ENCODE measurements at regions not wholly inside any gene's neighbourhood (a gene's known extent, or its start where the extent isn't known, plus 50 kb on each side); places are given as distances from the start of the nearest gene placed in this dataset.

DNA sequence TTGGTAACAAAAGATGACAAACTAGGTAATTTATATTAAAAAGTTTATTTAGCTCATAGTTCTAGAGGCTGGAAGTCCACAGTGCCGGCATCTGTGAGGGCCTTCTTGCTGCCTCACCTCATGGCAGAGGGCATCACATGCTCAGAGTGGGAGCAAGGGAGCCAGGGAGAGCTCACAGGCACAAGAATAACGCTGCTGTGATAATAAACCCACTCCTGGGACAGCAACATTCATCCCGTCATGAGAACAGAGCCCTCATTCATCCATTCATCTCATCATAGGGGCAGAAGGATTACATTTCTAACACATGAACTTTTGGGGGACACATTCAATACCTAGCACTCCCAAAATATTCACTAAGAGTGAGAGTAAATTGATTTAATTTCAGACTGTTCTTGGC, 170.6 kb upstream of the AKR1E2 start:
- peaks cover 0 to 10% (median 0%) of the 10 kb centered on the region in 4 donors for H3K4me1 ChIP-seq
- WGBS, 2 donors (ENCODE audit: low coverage in 1 of 2): 83% methylated on average over 3 of the region's 3 CpGs; no CpG with 5 or more reads in 1 of the 2 donors
- H3K9me3 ChIP-seq: no peaks in the 10 kb centered on the region
- in situ Hi-C loops (cut with MboI; ENCODE audit: low pct_ligation_motif_present in 1 of 4, low pct_unique_long_range_greater_than_20kb in 1 of 4, low sequenced_read_pairs in 3 of 4) (loop anchor here (25.0 kb wide), 3 partner anchors 593 to 1418 kb away; partner anchors contain the start of gene KLF6 (in 1 of the 4)), intact Hi-C loops (cut with DNase I; ENCODE audit: low total_unique reads) (loop anchor here (5.0 kb wide), 1 partner anchor 773 kb away; no protein-coding TSS in a partner anchor)
- no peaks in the 10 kb centered on the region for H3K27me3 ChIP-seq
- H3K27ac ChIP-seq: no peak overlapping the region
- no peak for DNase-seq
- no peak overlapping the region for H3K4me3 ChIP-seq
- H3K36me3 ChIP-seq: no peaks in the 10 kb centered on the region
- TF ChIP-seq POLR2A (IDR thresholded peaks at IDR 0.05) (no peak), EP300 (IDR thresholded peaks at IDR 0.05; ENCODE audit: low read depth) (no peak), POLR2AphosphoS5 (IDR thresholded peaks at IDR 0.05) (no peak)
- TF ChIP-seq, protein P1, sequence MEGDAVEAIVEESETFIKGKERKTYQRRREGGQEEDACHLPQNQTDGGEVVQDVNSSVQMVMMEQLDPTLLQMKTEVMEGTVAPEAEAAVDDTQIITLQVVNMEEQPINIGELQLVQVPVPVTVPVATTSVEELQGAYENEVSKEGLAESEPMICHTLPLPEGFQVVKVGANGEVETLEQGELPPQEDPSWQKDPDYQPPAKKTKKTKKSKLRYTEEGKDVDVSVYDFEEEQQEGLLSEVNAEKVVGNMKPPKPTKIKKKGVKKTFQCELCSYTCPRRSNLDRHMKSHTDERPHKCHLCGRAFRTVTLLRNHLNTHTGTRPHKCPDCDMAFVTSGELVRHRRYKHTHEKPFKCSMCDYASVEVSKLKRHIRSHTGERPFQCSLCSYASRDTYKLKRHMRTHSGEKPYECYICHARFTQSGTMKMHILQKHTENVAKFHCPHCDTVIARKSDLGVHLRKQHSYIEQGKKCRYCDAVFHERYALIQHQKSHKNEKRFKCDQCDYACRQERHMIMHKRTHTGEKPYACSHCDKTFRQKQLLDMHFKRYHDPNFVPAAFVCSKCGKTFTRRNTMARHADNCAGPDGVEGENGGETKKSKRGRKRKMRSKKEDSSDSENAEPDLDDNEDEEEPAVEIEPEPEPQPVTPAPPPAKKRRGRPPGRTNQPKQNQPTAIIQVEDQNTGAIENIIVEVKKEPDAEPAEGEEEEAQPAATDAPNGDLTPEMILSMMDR (IDR thresholded peaks at IDR 0.05): no peak

GRCh38 chr10:4654496-4654895, 171.5 kb upstream of the AKR1E2 start:
- 63 to 67% methylated on average over 2 of the region's 2 CpGs for WGBS, 2 donors (ENCODE audit: low coverage in 1 of 2)
- no peak for TF ChIP-seq POLR2AphosphoS5 (IDR thresholded peaks at IDR 0.05)
- TF ChIP-seq, protein P1 (IDR thresholded peaks at IDR 0.05): no peak
- no peak for TF ChIP-seq EP300 (IDR thresholded peaks at IDR 0.05; ENCODE audit: low read depth)
- TF ChIP-seq POLR2A (IDR thresholded peaks at IDR 0.05): no peak
- intact Hi-C loops (cut with DNase I; ENCODE audit: low total_unique reads) (no loop called here), in situ Hi-C loops (cut with MboI; ENCODE audit: low pct_ligation_motif_present in 1 of 4, low pct_unique_long_range_greater_than_20kb in 1 of 4, low sequenced_read_pairs in 3 of 4) (loop anchor here (25.0 kb wide), 3 partner anchors 592 to 1417 kb away; partner anchors contain the start of gene KLF6 (in 1 of the 4))
- Histone ChIP-seq H3K4me1 (peaks cover 0 to 10% (median 0%) of the 10 kb centered on the region in 4 donors), H3K9me3 (no peaks in the 10 kb centered on the region), H3K27me3 (no peaks in the 10 kb centered on the region), H3K4me3 (no peak overlapping the region), H3K36me3 (no peaks in the 10 kb centered on the region), H3K27ac (no peak overlapping the region)
- no peak for DNase-seq

DNA sequence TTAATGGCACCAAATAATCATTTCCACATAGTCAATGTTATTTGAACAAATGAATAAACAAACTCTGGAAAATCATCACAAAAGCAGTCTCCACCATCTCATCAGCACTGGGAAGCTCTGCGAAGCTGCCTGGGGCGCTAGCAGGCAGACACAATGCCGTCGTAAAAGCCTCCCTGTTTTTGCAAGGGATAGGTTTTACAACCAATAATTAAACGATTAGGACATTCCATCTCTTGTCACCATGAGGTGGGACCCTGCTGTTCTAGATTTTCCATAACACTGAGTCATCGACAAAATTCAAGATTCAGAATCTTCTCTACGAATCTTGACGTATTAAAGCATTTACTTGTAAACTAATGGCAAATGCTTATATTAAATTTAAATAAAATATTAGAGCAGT, 172.8 kb upstream of the AKR1E2 start:
- Histone ChIP-seq H3K27me3 (no peaks in the 10 kb centered on the region), H3K4me1 (peaks cover 0 to 10% (median 0%) of the 10 kb centered on the region in 4 donors), H3K4me3 (no peak overlapping the region), H3K27ac (no peak overlapping the region), H3K9me3 (no peaks in the 10 kb centered on the region), H3K36me3 (no peaks in the 10 kb centered on the region)
- intact Hi-C loops (cut with DNase I; ENCODE audit: low total_unique reads) (no loop called here), in situ Hi-C loops (cut with MboI; ENCODE audit: low pct_ligation_motif_present in 1 of 4, low pct_unique_long_range_greater_than_20kb in 1 of 4, low sequenced_read_pairs in 3 of 4) (loop anchor here (25.0 kb wide), 3 partner anchors 591 to 1416 kb away; partner anchors contain the start of gene KLF6 (in 1 of the 4))
- TF ChIP-seq POLR2AphosphoS5 (IDR thresholded peaks at IDR 0.05): no peak
- TF ChIP-seq EP300 (IDR thresholded peaks at IDR 0.05; ENCODE audit: low read depth): no peak
- TF ChIP-seq, protein P1 (IDR thresholded peaks at IDR 0.05): no peak
- TF ChIP-seq POLR2A (IDR thresholded peaks at IDR 0.05): no peak
- WGBS, 2 donors (ENCODE audit: low coverage in 1 of 2): 79 to 84% methylated on average over 8 of the region's 8 CpGs
- no peak for DNase-seq

- Histone ChIP-seq H3K9me3 (no peaks in the 10 kb centered on the region), H3K27ac (no peak overlapping the region), H3K27me3 (no peaks in the 10 kb centered on the region), H3K4me3 (no peak overlapping the region), H3K4me1 (peaks cover 0 to 10% (median 0%) of the 10 kb centered on the region in 4 donors), H3K36me3 (no peaks in the 10 kb centered on the region)
- no peak for DNase-seq
- 71 to 75% methylated on average over 7 to 8 of the region's 8 CpGs for WGBS, 2 donors (ENCODE audit: low coverage in 1 of 2)
- intact Hi-C loops (cut with DNase I; ENCODE audit: low total_unique reads) (no loop called here), in situ Hi-C loops (cut with MboI; ENCODE audit: low pct_ligation_motif_present in 1 of 4, low pct_unique_long_range_greater_than_20kb in 1 of 4, low sequenced_read_pairs in 3 of 4) (loop anchor here (25.0 kb wide), 3 partner anchors 590 to 1415 kb away; partner anchors contain the start of gene KLF6 (in 1 of the 4))
- TF ChIP-seq EP300 (IDR thresholded peaks at IDR 0.05; ENCODE audit: low read depth): no peak
- TF ChIP-seq, protein P1 (IDR thresholded peaks at IDR 0.05): no peak
- no peak for TF ChIP-seq POLR2AphosphoS5 (IDR thresholded peaks at IDR 0.05)
Measured at GRCh38 chr10:4652111-4653010, 173.6 kb upstream of the AKR1E2 start.
